Uterus (tissue), 3 donors: ENCODE measurements at regions not wholly inside any gene's neighbourhood (a gene's known extent, or its start where the extent isn't known, plus 50 kb on each side); places are given as distances from the start of the nearest gene placed in this dataset.

Experiments
- DNase-seq, 2 donors: peaks; one replicate each; pipeline ENCODE4 v3.0.0-alpha.2; 2019 to 2020
- H3K27ac ChIP-seq, 2 donors: fragments of 200-600 bp; sonication (generic); 1 replicate in 1 of 2; 2 replicates in 1 of 2; pipeline ENCODE4 v1.5.1; 2016 to 2018
- H3K27me3 ChIP-seq, 2 donors: fragments of 200-600 bp; sonication (generic); one replicate each; pipeline ENCODE4 v1.5.1; 2018 to 2019; ENCODE audit warnings: control low read depth in 1 of 2
- H3K36me3 ChIP-seq, 2 donors: fragments of 200-600 bp; sonication (generic); one replicate each; pipeline ENCODE4 v1.5.1; 2019; ENCODE audit warnings: control low read depth in 1 of 2
- H3K4me1 ChIP-seq, 2 donors: fragments of 200-600 bp; sonication (generic); one replicate each; pipeline ENCODE4 v1.5.1; 2018 to 2019; ENCODE audit warnings: control low read depth in 1 of 2
- H3K4me3 ChIP-seq, 2 donors: fragments of 200-600 bp; sonication (generic); 1 replicate in 1 of 2; 2 replicates in 1 of 2; pipeline ENCODE4 v1.5.1; 2018 to 2019; ENCODE audit warnings: mild to moderate bottlenecking in 1 of 2
- H3K9me3 ChIP-seq, 2 donors: fragments of 200-600 bp; sonication (generic); one replicate each; pipeline ENCODE4 v1.5.1; 2019; ENCODE audit warnings: control low read depth in 1 of 2
- CTCF ChIP-seq, 4 experiments: fragments of 200-600 bp in 2 of 4; fragments of 450-650 bp in 2 of 4; sonication (generic) in 2 of 4; IDR thresholded peaks; one replicate each; pipeline ENCODE4 v1.5.1; 2016 to 2019; ENCODE audit warnings: antibody characterized with exemption in 4 of 4, mild to moderate bottlenecking in 2 of 4, moderate library complexity in 1 of 4
- POLR2A ChIP-seq, 2 donors: fragments of 450-650 bp; IDR thresholded peaks; one replicate each; pipeline ENCODE4 v1.6.1; 2016; ENCODE audit warnings: antibody characterized with exemption in 2 of 2, mild to moderate bottlenecking in 1 of 2, moderate library complexity in 1 of 2
- intact Hi-C: fragments of 100-400 bp; cut with DNase I; formaldehyde crosslinking; loops from one replicate; pipeline ENCODE4 v1.15.1; 2023; ENCODE audit warnings: low total_unique reads
- donor health status: DM: yes; HTN: yes; CAD: no.

- TF ChIP-seq POLR2A (IDR thresholded peaks at IDR 0.05) (no peak), CTCF (IDR thresholded peaks at IDR 0.05) (no peak)
- intact Hi-C loops: no loop called here
- DNase-seq: no peak
- no peaks in the 10 kb centered on the region for H3K4me1 ChIP-seq
- H3K9me3 ChIP-seq: no peaks in the 10 kb centered on the region
- H3K36me3 ChIP-seq: no peaks in the 10 kb centered on the region
- H3K27ac ChIP-seq: no peak overlapping the region
- no peaks in the 10 kb centered on the region for H3K27me3 ChIP-seq
- no peak overlapping the region for H3K4me3 ChIP-seq
Measured at GRCh38 chr9:1434811-1435210, 384.7 kb downstream of the DMRT2 start.

GRCh38 chr9:1440256-1440655 is 390.1 kb downstream of the DMRT2 start:
- no peaks in the 10 kb centered on the region for H3K36me3 ChIP-seq
- intact Hi-C loops: no loop called here
- H3K27me3 ChIP-seq: no peaks in the 10 kb centered on the region
- no peak for TF ChIP-seq POLR2A (IDR thresholded peaks at IDR 0.05)
- no peak for TF ChIP-seq CTCF (IDR thresholded peaks at IDR 0.05)
- DNase-seq: no peak
- H3K4me3 ChIP-seq: no peak overlapping the region
- no peaks in the 10 kb centered on the region for H3K4me1 ChIP-seq
- no peak overlapping the region for H3K27ac ChIP-seq
- H3K9me3 ChIP-seq: no peaks in the 10 kb centered on the region

GRCh38 chr9:1442105-1442504 is 391.9 kb downstream of the DMRT2 start:
- no peaks in the 10 kb centered on the region for H3K9me3 ChIP-seq
- DNase-seq: no peak
- intact Hi-C loops: no loop called here
- no peaks in the 10 kb centered on the region for H3K27me3 ChIP-seq
- H3K27ac ChIP-seq: no peak overlapping the region
- TF ChIP-seq POLR2A (IDR thresholded peaks at IDR 0.05): no peak
- no peak for TF ChIP-seq CTCF (IDR thresholded peaks at IDR 0.05)
- no peaks in the 10 kb centered on the region for H3K36me3 ChIP-seq
- no peak overlapping the region for H3K4me3 ChIP-seq
- no peaks in the 10 kb centered on the region for H3K4me1 ChIP-seq

- Histone ChIP-seq H3K9me3 (no peaks in the 10 kb centered on the region), H3K36me3 (no peaks in the 10 kb centered on the region), H3K4me1 (no peaks in the 10 kb centered on the region), H3K27ac (no peak overlapping the region), H3K4me3 (no peak overlapping the region), H3K27me3 (no peaks in the 10 kb centered on the region)
- DNase-seq: no peak
- no peak for TF ChIP-seq CTCF (IDR thresholded peaks at IDR 0.05)
- no peak for TF ChIP-seq POLR2A (IDR thresholded peaks at IDR 0.05)
- intact Hi-C loops: no loop called here
Measured at GRCh38 chr9:1443450-1443849, 393.3 kb downstream of the DMRT2 start.

GRCh38 chr9:1446671-1447070 is 396.5 kb downstream of the DMRT2 start:
- H3K9me3 ChIP-seq: no peaks in the 10 kb centered on the region
- H3K4me3 ChIP-seq: no peak overlapping the region
- H3K4me1 ChIP-seq: no peaks in the 10 kb centered on the region
- no peak overlapping the region for H3K27ac ChIP-seq
- intact Hi-C loops: no loop called here
- no peak for DNase-seq
- no peaks in the 10 kb centered on the region for H3K36me3 ChIP-seq
- no peaks in the 10 kb centered on the region for H3K27me3 ChIP-seq
- no peak for TF ChIP-seq CTCF (IDR thresholded peaks at IDR 0.05)
- TF ChIP-seq POLR2A (IDR thresholded peaks at IDR 0.05): no peak
